ENCODE measurements at regions not wholly inside any gene's neighbourhood (a gene's known extent, or its start where the extent isn't known, plus 50 kb on each side); places are given as distances from the start of the nearest gene placed in this dataset.

DNA sequence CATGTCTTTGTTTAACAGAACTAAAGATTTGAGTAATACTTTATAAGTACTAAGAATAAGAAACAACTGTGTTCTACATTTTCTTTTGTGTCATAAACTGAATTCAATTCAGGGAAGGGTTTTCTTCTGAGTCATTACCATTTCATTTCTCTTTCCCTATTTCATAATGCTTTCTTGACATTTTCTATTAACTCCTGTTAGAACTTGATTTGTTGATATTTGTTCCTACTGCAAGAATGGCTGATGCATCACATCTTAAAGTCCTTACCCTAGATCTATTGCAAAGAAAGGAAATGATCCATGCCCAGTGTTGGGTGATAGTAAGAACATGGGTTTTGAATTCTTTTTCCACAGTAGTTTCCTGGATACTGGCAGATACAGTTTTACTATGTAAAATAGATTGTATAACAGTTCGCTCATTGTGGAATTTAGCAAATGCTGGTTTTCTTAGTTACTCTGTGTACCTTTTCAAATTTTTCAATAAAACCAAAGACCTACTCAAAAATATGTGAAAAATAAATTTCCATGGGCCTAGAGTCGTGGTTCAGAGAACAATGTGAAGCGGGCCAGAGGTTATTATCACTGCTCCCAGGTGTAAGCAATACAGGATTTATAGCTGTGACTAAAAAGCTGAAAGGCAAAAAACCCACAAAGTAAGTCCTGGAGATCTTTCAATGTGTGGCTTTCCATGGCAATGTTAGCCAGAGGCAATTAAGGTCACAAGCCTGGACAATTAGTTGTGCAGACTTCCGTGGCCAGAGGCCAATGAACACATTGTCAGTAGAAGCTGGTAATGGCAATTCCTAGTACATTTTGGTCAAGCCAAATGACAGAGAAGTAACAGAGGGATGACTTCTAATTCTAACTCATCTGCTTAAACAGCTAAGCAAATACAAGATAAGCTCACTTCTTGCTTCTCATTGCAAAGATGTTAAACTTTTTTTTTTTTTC is 127.3 kb upstream of the FAT4 start:
- H3K9me3 ChIP-seq (ENCODE audit: insufficient read depth in 2 of 2, low read depth in 1 of 2, low read length in 1 of 2): peaks cover 0 to 5% of the 10 kb centered on the region in 2 experiments; a peak in 1 of 4 replicates
- no peak for FAIRE-seq
- 90% methylated on average over 4 of the region's 4 CpGs; no CpG with 5 or more reads in 1 of the 2 experiments for WGBS, 2 experiments (ENCODE audit: extremely low coverage in 1 of 2, insufficient coverage in 1 of 2, insufficient read length in 1 of 2, insufficient replicate concordance in 2 of 2, low coverage in 1 of 2, low lambda C conversion rate in 2 of 2, missing lambda C conversion rate in 1 of 2)
- H3K9ac ChIP-seq (replicated peaks in 1 of 4; ENCODE audit: extremely low read depth in 1 of 4, low read depth in 3 of 4, low read length in 3 of 4): no peak overlapping the region
- no peaks in the 10 kb centered on the region for H3K36me3 ChIP-seq (ENCODE audit: control insufficient read depth in 2 of 4, insufficient read depth in 4 of 4, low read length in 3 of 4)
- H3K4me1 ChIP-seq (replicated peaks in 1 of 4; ENCODE audit: control insufficient read depth in 3 of 4, insufficient read depth in 4 of 4, low read length in 3 of 4): no peaks in the 10 kb centered on the region
- H3K79me1 ChIP-seq (ENCODE audit: low read depth, low read length): no peaks in the 10 kb centered on the region
- POLR2A ChIA-PET (ENCODE audit: partially characterized antibody): no interaction called here
- H2BK120ac ChIP-seq (replicated peaks; ENCODE audit: low read depth, low read length): no peak overlapping the region
- no peak overlapping the region for H3K56ac ChIP-seq (replicated peaks; ENCODE audit: insufficient read length, low read depth, low read length)
- H3K23me2 ChIP-seq (ENCODE audit: low read depth, low read length): no peaks in the 10 kb centered on the region
- H2BK15ac ChIP-seq (ENCODE audit: low read length): no peak overlapping the region
- no peak overlapping the region for H4K91ac ChIP-seq (replicated peaks; ENCODE audit: insufficient read length, low read length)
- CTCF ChIA-PET (ENCODE audit: partially characterized antibody): interaction anchor here (0.7 kb wide), 1 partner anchor 67 kb away, joined by 5 read pairs; no protein-coding TSS in a partner anchor
- no peaks in the 10 kb centered on the region for H3K79me2 ChIP-seq (ENCODE audit: control insufficient read depth in 1 of 2, insufficient read depth in 2 of 2, low read length in 2 of 2)
- DNase-seq (ENCODE audit: low read depth in 1 of 2, low spot score in 2 of 2): no peak
- H2BK5ac ChIP-seq (ENCODE audit: low read depth, low read length): no peak overlapping the region
- H2AFZ ChIP-seq (ENCODE audit: low read length): no peak overlapping the region
- no peak overlapping the region for H3K27ac ChIP-seq (ENCODE audit: low read depth, low read length)
- no peak overlapping the region for H3K4ac ChIP-seq (replicated peaks; ENCODE audit: insufficient read length, low read depth, low read length)
- no peak overlapping the region for H2BK20ac ChIP-seq (ENCODE audit: low read length)
- no peak overlapping the region for H3K4me3 ChIP-seq (ENCODE audit: extremely low read depth in 1 of 4, insufficient read depth in 2 of 4, low read depth in 3 of 4, low read length in 4 of 4)
- H3K23ac ChIP-seq (ENCODE audit: insufficient read length): no peak overlapping the region
- no peaks in the 10 kb centered on the region for H4K20me1 ChIP-seq (replicated peaks in 1 of 2; ENCODE audit: control insufficient read depth in 1 of 2, insufficient read depth in 2 of 2, low read length in 2 of 2)
- H3K4me2 ChIP-seq (ENCODE audit: insufficient read depth in 1 of 2, low read depth in 2 of 2, low read length in 2 of 2): no peak overlapping the region
- no peak overlapping the region for H3K18ac ChIP-seq (ENCODE audit: extremely low read depth, low read length)
- H2AK5ac ChIP-seq (ENCODE audit: low read depth, low read length): no peak overlapping the region
- H4K5ac ChIP-seq (ENCODE audit: insufficient read length, low read depth, low read length): no peak overlapping the region
- H4K8ac ChIP-seq (ENCODE audit: extremely low read depth, insufficient read depth, low read length): no peak overlapping the region
- H3K27me3 ChIP-seq (replicated peaks in 1 of 4; ENCODE audit: control insufficient read depth in 3 of 4, extremely low read depth in 1 of 4, insufficient read depth in 3 of 4, low read length in 3 of 4): no peaks in the 10 kb centered on the region
- H2BK12ac ChIP-seq (ENCODE audit: low read depth, low read length): no peak overlapping the region
- no peak overlapping the region for H3K14ac ChIP-seq (ENCODE audit: insufficient read length)
- TF ChIP-seq HDAC2 (IDR thresholded peaks at IDR 0.05; ENCODE audit: borderline replicate concordance in 1 of 2, low read depth in 2 of 2, low read length in 2 of 2) (no peak), TAF1 (IDR thresholded peaks at IDR 0.05; ENCODE audit: low read depth, low read length) (no peak), GABPA (IDR thresholded peaks at IDR 0.05; ENCODE audit: borderline replicate concordance, insufficient read depth, low read length) (no peak), TEAD4 (IDR thresholded peaks at IDR 0.05; ENCODE audit: low read depth, low read length) (no peak)
- TF ChIP-seq, protein P1, sequence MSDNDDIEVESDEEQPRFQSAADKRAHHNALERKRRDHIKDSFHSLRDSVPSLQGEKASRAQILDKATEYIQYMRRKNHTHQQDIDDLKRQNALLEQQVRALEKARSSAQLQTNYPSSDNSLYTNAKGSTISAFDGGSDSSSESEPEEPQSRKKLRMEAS (IDR thresholded peaks at IDR 0.05): no peak

Data from H1 (cell line).